HL-60 (cell line): ENCODE measurements at regions not wholly inside any gene's neighbourhood (a gene's known extent, or its start where the extent isn't known, plus 50 kb on each side); places are given as distances from the start of the nearest gene placed in this dataset.

Experiments
- DNase-seq, 2 experiments: peaks; one replicate each; pipeline ENCODE4 v3.0.0-alpha.2; 2010 to 2020; ENCODE audit warnings: low read depth in 1 of 2, low spot score in 1 of 2
- H3K27ac ChIP-seq: fragments of 250-450 bp; sonication (Bioruptor Pico); replicated peaks from 2 replicates; pipeline ENCODE4 v1.5.1; 2020; ENCODE audit warnings: mild to moderate bottlenecking, moderate library complexity
- H3K27me3 ChIP-seq: fragments of 250-450 bp; sonication (Bioruptor Pico); 2 replicates; pipeline ENCODE4 v1.5.1; 2021; ENCODE audit warnings: mild to moderate bottlenecking, moderate library complexity; ENCODE audit not compliant: insufficient read depth, poor library complexity, severe bottlenecking
- H3K4me3 ChIP-seq: replicated peaks from 2 replicates; pipeline ENCODE4 v1.5.1; 2011; ENCODE audit warnings: mild to moderate bottlenecking, control low read depth, low read length; ENCODE audit not compliant: insufficient read depth
- GABPA ChIP-seq: IDR thresholded peaks from 2 replicates; pipeline ENCODE4 v1.6.1; 2012; ENCODE audit warnings: low read depth
- POLR2AphosphoS5 ChIP-seq: IDR thresholded peaks from 2 replicates; pipeline ENCODE4 v1.6.1; 2012; ENCODE audit warnings: low read depth
- REST ChIP-seq: IDR thresholded peaks from 2 replicates; pipeline ENCODE4 v1.6.1; 2012; ENCODE audit warnings: low read depth; ENCODE audit not compliant: insufficient replicate concordance
- SPI1 ChIP-seq: IDR thresholded peaks from 2 replicates; pipeline ENCODE4 v1.6.1; 2012; ENCODE audit warnings: low read depth, mild to moderate bottlenecking, borderline replicate concordance
- TF ChIP-seq, protein P1 (sequence below): IDR thresholded peaks from one replicate; pipeline ENCODE4 v1.5.1; 2011; ENCODE audit warnings: low read length, control low read depth, inconsistent platforms; ENCODE audit not compliant: insufficient read depth

- no peak for TF ChIP-seq POLR2AphosphoS5
- TF ChIP-seq, protein P1, sequence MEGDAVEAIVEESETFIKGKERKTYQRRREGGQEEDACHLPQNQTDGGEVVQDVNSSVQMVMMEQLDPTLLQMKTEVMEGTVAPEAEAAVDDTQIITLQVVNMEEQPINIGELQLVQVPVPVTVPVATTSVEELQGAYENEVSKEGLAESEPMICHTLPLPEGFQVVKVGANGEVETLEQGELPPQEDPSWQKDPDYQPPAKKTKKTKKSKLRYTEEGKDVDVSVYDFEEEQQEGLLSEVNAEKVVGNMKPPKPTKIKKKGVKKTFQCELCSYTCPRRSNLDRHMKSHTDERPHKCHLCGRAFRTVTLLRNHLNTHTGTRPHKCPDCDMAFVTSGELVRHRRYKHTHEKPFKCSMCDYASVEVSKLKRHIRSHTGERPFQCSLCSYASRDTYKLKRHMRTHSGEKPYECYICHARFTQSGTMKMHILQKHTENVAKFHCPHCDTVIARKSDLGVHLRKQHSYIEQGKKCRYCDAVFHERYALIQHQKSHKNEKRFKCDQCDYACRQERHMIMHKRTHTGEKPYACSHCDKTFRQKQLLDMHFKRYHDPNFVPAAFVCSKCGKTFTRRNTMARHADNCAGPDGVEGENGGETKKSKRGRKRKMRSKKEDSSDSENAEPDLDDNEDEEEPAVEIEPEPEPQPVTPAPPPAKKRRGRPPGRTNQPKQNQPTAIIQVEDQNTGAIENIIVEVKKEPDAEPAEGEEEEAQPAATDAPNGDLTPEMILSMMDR: no peak
- TF ChIP-seq GABPA: no peak
- no peak for TF ChIP-seq SPI1
- TF ChIP-seq REST: no peak
- H3K27me3 ChIP-seq: no peaks in the 10 kb centered on the region
- no peak overlapping the region for H3K4me3 ChIP-seq
- no peak overlapping the region for H3K27ac ChIP-seq
- DNase-seq: no peak
Observed at GRCh38 chr16:5326395-5326794, 228.8 kb upstream of the EEF2KMT start.

DNA sequence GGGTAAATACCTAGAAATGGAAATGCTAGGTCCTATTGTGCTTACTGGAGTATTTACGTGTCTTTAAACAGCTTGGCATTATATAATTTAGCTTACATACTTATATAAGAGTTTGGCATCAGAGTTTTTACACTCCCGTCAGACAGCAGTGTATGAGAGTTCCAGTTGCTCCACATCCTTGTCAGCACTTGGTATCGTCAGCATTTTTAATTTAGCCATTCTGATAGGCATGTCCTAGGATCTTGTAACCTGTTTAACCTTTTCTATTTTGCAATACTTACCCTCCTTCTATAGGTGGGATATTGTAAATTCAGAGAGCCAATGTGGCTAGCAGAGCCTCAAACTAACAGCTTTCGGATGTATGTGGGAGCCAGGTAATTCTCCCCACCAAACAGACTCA is 228.3 kb upstream of the EEF2KMT start:
- no peak for TF ChIP-seq GABPA
- no peak for TF ChIP-seq REST
- Histone ChIP-seq H3K4me3 (no peak overlapping the region), H3K27me3 (no peaks in the 10 kb centered on the region), H3K27ac (no peak overlapping the region)
- DNase-seq: no peak

DNA sequence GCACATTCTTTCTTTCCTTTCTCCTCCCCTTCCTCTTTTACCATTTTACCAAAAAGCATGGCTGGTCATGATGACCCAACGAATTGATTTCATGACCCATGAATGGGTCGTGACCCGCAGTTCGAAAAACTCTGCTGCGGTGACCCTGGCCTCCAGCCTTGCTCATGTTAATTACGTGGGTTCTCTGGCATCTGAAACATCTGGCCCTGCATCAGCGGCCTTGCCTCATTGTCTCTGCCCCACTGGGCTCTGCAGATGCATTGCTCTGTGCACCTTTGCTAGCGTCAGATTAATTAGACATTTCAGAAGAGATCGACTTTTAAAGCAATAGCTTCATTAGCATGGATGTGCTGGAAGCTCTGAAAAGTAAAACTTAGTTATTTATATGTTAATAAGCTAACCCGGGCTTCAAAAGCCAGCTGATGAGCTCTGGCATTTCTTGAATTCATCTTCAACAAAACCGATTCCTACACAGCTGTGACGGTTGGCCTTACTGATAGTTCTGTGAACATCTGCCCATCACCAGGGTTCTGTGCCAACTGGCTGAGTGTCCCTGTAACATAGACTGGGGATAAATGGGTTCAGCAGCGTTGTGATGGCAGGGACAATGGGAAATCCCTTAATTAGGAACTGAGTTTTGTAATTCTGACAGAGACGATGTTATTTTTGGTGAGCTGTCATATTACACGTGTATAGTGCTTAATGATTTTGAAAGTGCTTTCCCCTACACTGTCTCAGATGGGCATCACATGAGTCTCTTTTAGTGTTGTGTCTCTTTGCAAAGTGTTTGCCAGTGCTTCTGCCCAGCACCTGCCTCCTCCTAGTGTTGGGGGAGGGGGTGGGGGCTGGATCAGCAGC is 225.9 kb upstream of the EEF2KMT start:
- no peak for TF ChIP-seq SPI1
- TF ChIP-seq GABPA: no peak
- no peak for TF ChIP-seq REST
- TF ChIP-seq, protein P1: no peak
- TF ChIP-seq POLR2AphosphoS5: no peak
- H3K27me3 ChIP-seq: no peaks in the 10 kb centered on the region
- no peak overlapping the region for H3K27ac ChIP-seq
- no peak for DNase-seq
- no peak overlapping the region for H3K4me3 ChIP-seq
